ENCODE measurements at regions not wholly inside any gene's neighbourhood (a gene's known extent, or its start where the extent isn't known, plus 50 kb on each side); places are given as distances from the start of the nearest gene placed in this dataset.

DNA sequence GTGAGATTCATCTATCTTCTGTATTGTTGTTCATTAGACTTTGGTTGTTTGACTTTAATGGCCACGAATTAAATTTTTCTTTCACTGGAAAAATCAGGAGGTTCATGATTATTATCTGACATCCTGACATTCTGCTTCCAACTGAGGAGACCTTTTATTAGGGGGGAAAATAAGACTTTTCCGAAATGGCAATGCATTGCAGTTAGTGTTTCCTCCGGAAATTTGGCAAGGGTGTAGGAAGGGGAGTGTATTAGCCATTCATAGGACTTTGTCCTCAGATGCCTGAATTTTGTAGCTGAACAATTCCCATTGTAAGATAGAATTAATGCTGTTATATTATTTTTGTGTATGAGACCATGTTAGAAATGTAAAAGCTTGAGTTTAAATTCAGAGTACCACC, 450.6 kb upstream of the TGFBR2 start:
- no peaks in the 10 kb centered on the region for H3K4me1 ChIP-seq (ENCODE audit: control insufficient read depth, insufficient read depth, low read length)
- intact Hi-C loops (cut with micrococcal nuclease; ENCODE audit: unreplicated experiment) (no loop called here), in situ Hi-C loops (cut with HindIII; ENCODE audit: low pct_unique_long_range_greater_than_20kb, low sequenced_read_pairs) (no loop called here)
- BruUV-seq (replicated peaks) = no TSS peak
- no peak overlapping the region for H3K4me3 ChIP-seq (ENCODE audit: low read depth in 2 of 2, low read length in 2 of 2)
- no peaks in the 10 kb centered on the region for H3K36me3 ChIP-seq (ENCODE audit: control insufficient read depth, insufficient read depth, low read length)
- ChIA-PET POLR2A (no interaction called here), CTCF (no interaction called here)
- H3K9me3 ChIP-seq (ENCODE audit: control insufficient read depth, insufficient read depth, low read depth, low read length) = no peaks in the 10 kb centered on the region
- DNase-seq (ENCODE audit: low read depth, low spot score) = no peak
- H3K27me3 ChIP-seq (ENCODE audit: control insufficient read depth, insufficient read depth, low read length) = no peaks in the 10 kb centered on the region
- ATAC-seq = no peak
- no peak overlapping the region for H3K27ac ChIP-seq (ENCODE audit: low read length)
- TF ChIP-seq POLR2AphosphoS5 (IDR thresholded peaks at IDR 0.05; ENCODE audit: low read depth, low read length) = no peak
- no peak for TF ChIP-seq TCF7L2 (IDR thresholded peaks at IDR 0.05; ENCODE audit: low read depth, low read length)
- TF ChIP-seq, protein P1, sequence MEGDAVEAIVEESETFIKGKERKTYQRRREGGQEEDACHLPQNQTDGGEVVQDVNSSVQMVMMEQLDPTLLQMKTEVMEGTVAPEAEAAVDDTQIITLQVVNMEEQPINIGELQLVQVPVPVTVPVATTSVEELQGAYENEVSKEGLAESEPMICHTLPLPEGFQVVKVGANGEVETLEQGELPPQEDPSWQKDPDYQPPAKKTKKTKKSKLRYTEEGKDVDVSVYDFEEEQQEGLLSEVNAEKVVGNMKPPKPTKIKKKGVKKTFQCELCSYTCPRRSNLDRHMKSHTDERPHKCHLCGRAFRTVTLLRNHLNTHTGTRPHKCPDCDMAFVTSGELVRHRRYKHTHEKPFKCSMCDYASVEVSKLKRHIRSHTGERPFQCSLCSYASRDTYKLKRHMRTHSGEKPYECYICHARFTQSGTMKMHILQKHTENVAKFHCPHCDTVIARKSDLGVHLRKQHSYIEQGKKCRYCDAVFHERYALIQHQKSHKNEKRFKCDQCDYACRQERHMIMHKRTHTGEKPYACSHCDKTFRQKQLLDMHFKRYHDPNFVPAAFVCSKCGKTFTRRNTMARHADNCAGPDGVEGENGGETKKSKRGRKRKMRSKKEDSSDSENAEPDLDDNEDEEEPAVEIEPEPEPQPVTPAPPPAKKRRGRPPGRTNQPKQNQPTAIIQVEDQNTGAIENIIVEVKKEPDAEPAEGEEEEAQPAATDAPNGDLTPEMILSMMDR (IDR thresholded peaks at IDR 0.05) = no peak
- TF ChIP-seq SIN3A (IDR thresholded peaks at IDR 0.05; ENCODE audit: borderline replicate concordance, insufficient read depth, low read depth, low read length) = no peak
- TF ChIP-seq, protein P2, sequence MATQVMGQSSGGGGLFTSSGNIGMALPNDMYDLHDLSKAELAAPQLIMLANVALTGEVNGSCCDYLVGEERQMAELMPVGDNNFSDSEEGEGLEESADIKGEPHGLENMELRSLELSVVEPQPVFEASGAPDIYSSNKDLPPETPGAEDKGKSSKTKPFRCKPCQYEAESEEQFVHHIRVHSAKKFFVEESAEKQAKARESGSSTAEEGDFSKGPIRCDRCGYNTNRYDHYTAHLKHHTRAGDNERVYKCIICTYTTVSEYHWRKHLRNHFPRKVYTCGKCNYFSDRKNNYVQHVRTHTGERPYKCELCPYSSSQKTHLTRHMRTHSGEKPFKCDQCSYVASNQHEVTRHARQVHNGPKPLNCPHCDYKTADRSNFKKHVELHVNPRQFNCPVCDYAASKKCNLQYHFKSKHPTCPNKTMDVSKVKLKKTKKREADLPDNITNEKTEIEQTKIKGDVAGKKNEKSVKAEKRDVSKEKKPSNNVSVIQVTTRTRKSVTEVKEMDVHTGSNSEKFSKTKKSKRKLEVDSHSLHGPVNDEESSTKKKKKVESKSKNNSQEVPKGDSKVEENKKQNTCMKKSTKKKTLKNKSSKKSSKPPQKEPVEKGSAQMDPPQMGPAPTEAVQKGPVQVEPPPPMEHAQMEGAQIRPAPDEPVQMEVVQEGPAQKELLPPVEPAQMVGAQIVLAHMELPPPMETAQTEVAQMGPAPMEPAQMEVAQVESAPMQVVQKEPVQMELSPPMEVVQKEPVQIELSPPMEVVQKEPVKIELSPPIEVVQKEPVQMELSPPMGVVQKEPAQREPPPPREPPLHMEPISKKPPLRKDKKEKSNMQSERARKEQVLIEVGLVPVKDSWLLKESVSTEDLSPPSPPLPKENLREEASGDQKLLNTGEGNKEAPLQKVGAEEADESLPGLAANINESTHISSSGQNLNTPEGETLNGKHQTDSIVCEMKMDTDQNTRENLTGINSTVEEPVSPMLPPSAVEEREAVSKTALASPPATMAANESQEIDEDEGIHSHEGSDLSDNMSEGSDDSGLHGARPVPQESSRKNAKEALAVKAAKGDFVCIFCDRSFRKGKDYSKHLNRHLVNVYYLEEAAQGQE (IDR thresholded peaks at IDR 0.05; ENCODE audit: insufficient read depth in 1 of 2, low read depth in 2 of 2, low read length in 1 of 2) = no peak

DNA sequence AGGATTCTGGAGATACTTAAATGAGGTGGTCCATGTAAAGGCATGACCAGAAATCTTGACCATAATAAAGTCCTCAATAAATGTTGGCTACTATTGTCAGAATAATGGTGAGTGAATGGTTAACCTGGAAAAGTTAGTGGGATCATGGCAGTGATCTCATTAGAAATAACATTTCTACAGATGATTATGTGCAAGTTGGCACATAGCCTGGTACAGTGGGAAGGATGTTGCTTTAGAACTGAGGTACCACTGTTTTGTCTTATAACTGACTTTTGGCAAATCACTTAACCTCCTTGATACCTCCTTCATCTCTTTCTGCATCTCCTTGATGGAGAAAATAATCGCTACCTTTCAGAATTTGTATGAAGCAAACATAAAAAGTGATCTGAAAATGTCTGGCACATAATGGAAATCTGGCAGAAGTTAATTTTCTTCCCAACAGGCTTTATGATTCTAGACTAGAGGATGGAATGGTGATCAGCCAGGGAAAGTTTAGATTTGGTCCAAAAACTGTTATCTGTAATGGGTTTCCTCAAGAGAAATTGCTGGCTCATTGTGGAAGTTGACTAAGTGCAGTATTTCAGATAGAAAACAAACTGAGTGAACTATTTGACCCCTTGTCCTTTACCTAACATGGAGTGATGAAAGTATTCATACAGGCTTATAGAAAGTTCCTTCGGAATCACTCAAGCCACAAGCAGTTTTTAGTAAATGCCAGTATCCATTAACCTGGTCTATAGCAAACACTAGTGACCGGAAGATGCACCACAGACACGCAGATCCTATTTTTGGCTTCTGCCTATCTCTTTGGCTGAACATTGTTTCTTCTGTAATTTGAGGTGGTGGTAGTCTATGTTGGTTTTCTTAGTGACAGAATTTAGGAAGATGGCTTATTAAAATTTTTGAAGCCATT, 449.6 kb upstream of the TGFBR2 start:
- H3K27me3 ChIP-seq (ENCODE audit: control insufficient read depth, insufficient read depth, low read length) = no peaks in the 10 kb centered on the region
- no peaks in the 10 kb centered on the region for H3K4me1 ChIP-seq (ENCODE audit: control insufficient read depth, insufficient read depth, low read length)
- no peak overlapping the region for H3K27ac ChIP-seq (ENCODE audit: low read length)
- TF ChIP-seq, protein P2 (IDR thresholded peaks at IDR 0.05; ENCODE audit: insufficient read depth in 1 of 2, low read depth in 2 of 2, low read length in 1 of 2) = no peak
- TF ChIP-seq POLR2AphosphoS5 (IDR thresholded peaks at IDR 0.05; ENCODE audit: low read depth, low read length) = no peak
- TF ChIP-seq SIN3A (IDR thresholded peaks at IDR 0.05; ENCODE audit: borderline replicate concordance, insufficient read depth, low read depth, low read length) = no peak
- no peak for TF ChIP-seq TCF7L2 (IDR thresholded peaks at IDR 0.05; ENCODE audit: low read depth, low read length)
- TF ChIP-seq, protein P1 (IDR thresholded peaks at IDR 0.05) = no peak
- POLR2A ChIA-PET = no interaction called here
- no TSS peak for BruUV-seq (replicated peaks)
- H3K36me3 ChIP-seq (ENCODE audit: control insufficient read depth, insufficient read depth, low read length) = no peaks in the 10 kb centered on the region
- H3K4me3 ChIP-seq (ENCODE audit: low read depth in 2 of 2, low read length in 2 of 2) = no peak overlapping the region
- H3K9me3 ChIP-seq (ENCODE audit: control insufficient read depth, insufficient read depth, low read depth, low read length) = no peaks in the 10 kb centered on the region
- in situ Hi-C loops (cut with HindIII; ENCODE audit: low pct_unique_long_range_greater_than_20kb, low sequenced_read_pairs) = no loop called here
- ATAC-seq (no peak), DNase-seq (ENCODE audit: low read depth, low spot score) (no peak)
- CTCF ChIA-PET = no interaction called here
- intact Hi-C loops (cut with micrococcal nuclease; ENCODE audit: unreplicated experiment) = no loop called here

Data from Panc1 (cell line).